Heart right ventricle (tissue), 16 donors: ENCODE measurements at regions not wholly inside any gene's neighbourhood (a gene's known extent, or its start where the extent isn't known, plus 50 kb on each side); places are given as distances from the start of the nearest gene placed in this dataset.

ENCODE experiments used
- ATAC-seq, 8 donors: fragments of 200-7000 bp; cut with Tn5 transposase; one replicate each; pipeline ENCODE4 v1.9.1; 2020; ENCODE audit warnings: mild to moderate bottlenecking in 8 of 8, moderate library complexity in 8 of 8, moderate number of reproducible peaks in 1 of 8
- DNase-seq, 2 donors: peaks; one replicate each; pipeline ENCODE4 v3.0.0-alpha.2; 2020
- H3K27ac ChIP-seq, 10 donors: fragments of 200-600 bp; sonication (generic) in 2 of 10; one replicate each; pipeline versions ENCODE4 v1.5.0 to v1.8.0; 2020 to 2022; ENCODE audit warnings: mild to moderate bottlenecking in 3 of 10
- H3K27me3 ChIP-seq, 7 donors: fragments of 200-600 bp; one replicate each; pipeline ENCODE4 v1.8.0; 2021 to 2022; ENCODE audit warnings: mild to moderate bottlenecking in 2 of 7
- H3K36me3 ChIP-seq, 9 donors: fragments of 200-600 bp; sonication (generic) in 1 of 9; one replicate each; pipeline versions ENCODE4 v1.5.0 to v1.8.0; 2020 to 2022; ENCODE audit warnings: mild to moderate bottlenecking in 2 of 9
- H3K4me1 ChIP-seq, 9 donors: fragments of 200-600 bp; sonication (generic) in 1 of 9; one replicate each; pipeline versions ENCODE4 v1.5.0 to v1.8.0; 2020 to 2022; ENCODE audit warnings: mild to moderate bottlenecking in 4 of 9
- H3K4me3 ChIP-seq, 10 donors: fragments of 200-600 bp; sonication (generic) in 2 of 10; one replicate each; pipeline versions ENCODE4 v1.5.0 to v1.8.0; 2020 to 2022; ENCODE audit warnings: mild to moderate bottlenecking in 7 of 10, moderate library complexity in 2 of 10
- H3K9me3 ChIP-seq, 11 donors: fragments of 200-600 bp in 10 of 11; sonication (generic) in 2 of 11; one replicate each; pipeline versions ENCODE4 v1.5.0 to v1.8.0; 2013 to 2022; ENCODE audit warnings: mild to moderate bottlenecking in 2 of 11, control low read depth in 1 of 11, moderate library complexity in 1 of 11
- CTCF ChIP-seq, 9 donors: fragments of 200-600 bp; sonication (generic) in 2 of 9; IDR thresholded peaks; one replicate each; pipeline versions ENCODE4 v1.5.0 to v1.8.0; 2021 to 2022; ENCODE audit warnings: antibody characterized with exemption in 9 of 9, mild to moderate bottlenecking in 5 of 9, moderate library complexity in 1 of 9
- whole genome bisulfite sequencing, 2 donors: extraction: QIAGEN DNeasy Blood & Tissue Kit; methylation state at CpG; one replicate each; pipeline ENCODE4 v1.1.7; 2013; ENCODE audit warnings: inconsistent platforms in 1 of 2; 5-methylcytosine and 5-hydroxymethylcytosine counted together
- intact Hi-C, 10 donors: fragments of 100-400 bp; cut with DNase I; formaldehyde crosslinking; loops; one replicate each; pipeline versions ENCODE4 v1.11.1 to v1.14.2; 2022
- donor health status: Arrhythmogenic right ventricular cardiomyopathy.
- donor health status: ischemic (EF 13 %, LVEDD 7.1; RV severe dilation, severe dysfunction).
- donor health status: healthy with polysubstance abuse.
- donor health status: DM: no; HTN: yes; CAD: no.
- donor health status: DM: no; HTN: no; CAD: no.
- donor health status: ischemic (EF 25% LVEDD 6.9; RV normal size, moderate dysfunction).
- donor health status: ischemic (EF 25% LVEDD 5.7; RV mildly dilated, moderate dysfunction).
- donor health status: healthy.
- donor health status: DM: yes; HTN: yes; CAD: no.
- donor health status: Ischemic cardiomyopathy.
- donor health status: ischemic (EF 35%, LVEDD 5.7; RV mildly dilated, moderate dysfunction).
- donor health status: nonischemic (EF 11% LVEDD 7.7; RV severe dilation, severe dysfunction).
- donor health status: DM: yes; HTN: yes; CAD: no.
- donor health status: PGD.
- donor health status: ischemic (EF 29% LVEDD 5.4; RV normal size, mild dysfunction).
- donor health status: nonischemic (EF 23%, LVEDD 6.1; RV moderate dilation, normal function).

- Histone ChIP-seq H3K36me3 (no peaks in the 10 kb centered on the region), H3K4me3 (no peak overlapping the region), H3K27ac (no peak overlapping the region), H3K27me3 (no peaks in the 10 kb centered on the region), H3K4me1 (peaks cover 0 to 3% (median 0%) of the 10 kb centered on the region in 9 donors), H3K9me3 (no peaks in the 10 kb centered on the region)
- TF ChIP-seq CTCF (IDR thresholded peaks at IDR 0.05) = no peak
- ATAC-seq (no peak), DNase-seq (no peak)
- 81 to 83% methylated on average over 7 of the region's 7 CpGs for WGBS, 2 donors
- intact Hi-C loops = no loop called here
These were observed 164.8 kb downstream of the IPMK start for GRCh38 chr10:58102897-58103296.

- intact Hi-C loops = no loop called here
- ATAC-seq (no peak), DNase-seq (no peak)
- H3K27ac ChIP-seq = no peak overlapping the region
- WGBS, 2 donors = 74 to 78% methylated on average over 1 of the region's 1 CpG
- no peak overlapping the region for H3K4me3 ChIP-seq
- H3K36me3 ChIP-seq = no peaks in the 10 kb centered on the region
- H3K9me3 ChIP-seq = no peaks in the 10 kb centered on the region
- H3K4me1 ChIP-seq = peaks cover 0 to 3% (median 0%) of the 10 kb centered on the region in 9 donors
- no peak for TF ChIP-seq CTCF (IDR thresholded peaks at IDR 0.05)
- H3K27me3 ChIP-seq = no peaks in the 10 kb centered on the region
These were observed 166.0 kb downstream of the IPMK start for GRCh38 chr10:58101682-58102081.

DNA sequence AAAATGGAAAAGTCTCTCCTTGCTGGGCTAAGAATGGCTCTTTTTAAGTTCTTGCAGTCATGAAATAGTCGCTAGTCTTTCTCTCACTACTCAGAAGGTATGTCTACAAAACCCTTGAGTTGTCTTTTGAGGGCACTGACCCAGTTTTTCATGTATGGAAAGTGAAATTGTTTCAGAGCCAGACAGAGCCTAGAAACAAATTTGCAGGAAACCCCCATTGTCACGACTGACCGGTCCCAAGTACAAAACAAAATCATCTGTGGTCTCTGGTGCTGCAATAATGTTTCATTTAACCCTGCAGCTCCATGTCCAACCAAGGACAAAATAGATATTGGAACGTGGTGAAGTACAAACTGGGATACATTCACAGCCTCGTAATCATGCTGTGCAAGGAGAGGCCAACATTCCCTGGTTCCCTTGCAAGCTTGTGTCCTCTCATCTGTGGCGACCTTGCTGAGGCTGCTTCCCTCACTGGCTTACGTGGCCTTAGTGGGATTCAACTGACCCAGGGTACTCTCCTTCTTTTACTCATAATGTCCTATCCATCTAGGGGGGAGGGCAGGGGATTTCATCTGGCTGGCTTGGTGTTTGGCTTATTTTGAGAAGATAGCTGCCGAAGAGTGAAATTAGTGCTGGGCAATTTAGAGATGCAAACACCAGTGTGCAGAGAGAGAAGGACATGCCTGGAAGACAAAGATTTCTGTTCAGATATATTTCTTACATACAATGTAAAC lies 172.5 kb downstream of the IPMK start:
- no peaks in the 10 kb centered on the region for H3K36me3 ChIP-seq
- intact Hi-C loops = no loop called here
- H3K27me3 ChIP-seq = no peaks in the 10 kb centered on the region
- no peaks in the 10 kb centered on the region for H3K9me3 ChIP-seq
- TF ChIP-seq CTCF (IDR thresholded peaks at IDR 0.05) = no peak
- H3K4me1 ChIP-seq = no peaks in the 10 kb centered on the region
- H3K4me3 ChIP-seq = no peak overlapping the region
- 57 to 68% methylated on average over 8 of the region's 8 CpGs for WGBS, 2 donors
- no peak for DNase-seq
- H3K27ac ChIP-seq = no peak overlapping the region
- ATAC-seq = no peak

- no peaks in the 10 kb centered on the region for H3K9me3 ChIP-seq
- H3K4me3 ChIP-seq = no peak overlapping the region
- no peak overlapping the region for H3K27ac ChIP-seq
- 85 to 93% methylated on average over 3 of the region's 3 CpGs for WGBS, 2 donors
- H3K4me1 ChIP-seq = no peaks in the 10 kb centered on the region
- no peak for ATAC-seq
- intact Hi-C loops = no loop called here
- TF ChIP-seq CTCF (IDR thresholded peaks at IDR 0.05) = no peak
- no peaks in the 10 kb centered on the region for H3K27me3 ChIP-seq
- DNase-seq = no peak
- H3K36me3 ChIP-seq = no peaks in the 10 kb centered on the region
These were observed 175.8 kb downstream of the IPMK start for GRCh38 chr10:58091886-58092285.
